Prostate gland (tissue), 2 donors: ENCODE measurements at regions not wholly inside any gene's neighbourhood (a gene's known extent, or its start where the extent isn't known, plus 50 kb on each side); places are given as distances from the start of the nearest gene placed in this dataset.

ENCODE experiments used
- POLR2A ChIP-seq: fragments of 450-650 bp; IDR thresholded peaks from one replicate; pipeline ENCODE4 v1.6.1; 2016; ENCODE audit warnings: antibody characterized with exemption, mild to moderate bottlenecking
- POLR2AphosphoS5 ChIP-seq: sonication (generic); formaldehyde crosslinking; IDR thresholded peaks from one replicate; pipeline ENCODE4 v1.6.1; 2017; ENCODE audit warnings: antibody characterized with exemption
- TF ChIP-seq, protein P1 (sequence below), 4 experiments: fragments of 200-600 bp in 2 of 4; fragments of 450-650 bp in 2 of 4; sonication (generic) in 2 of 4; IDR thresholded peaks; 1 replicate in 3 of 4; 2 replicates in 1 of 4; pipeline ENCODE4 v1.5.1; 2016 to 2019; ENCODE audit warnings: antibody characterized with exemption in 4 of 4, mild to moderate bottlenecking in 2 of 4, moderate library complexity in 2 of 4

DNA sequence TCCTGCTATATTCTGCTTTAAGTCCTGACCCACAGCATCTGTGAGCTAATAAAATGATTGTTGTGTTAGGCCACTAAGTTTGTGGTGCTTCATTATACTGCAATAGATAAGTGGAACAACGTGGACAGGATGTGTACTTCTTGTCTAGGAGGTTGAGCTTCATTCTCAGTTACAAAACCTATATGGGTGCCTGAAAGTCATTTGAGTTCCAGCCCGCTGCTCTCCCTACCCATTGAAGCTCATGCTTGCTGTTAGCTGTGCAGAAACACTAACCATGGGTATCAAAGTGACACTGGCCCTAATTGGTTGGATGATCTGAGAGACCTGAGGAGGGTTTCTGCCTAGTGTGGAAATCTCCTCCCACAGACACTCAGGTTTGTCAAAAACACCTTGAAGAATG, 357.2 kb downstream of the PDCD6IP start:
- TF ChIP-seq, protein P1, sequence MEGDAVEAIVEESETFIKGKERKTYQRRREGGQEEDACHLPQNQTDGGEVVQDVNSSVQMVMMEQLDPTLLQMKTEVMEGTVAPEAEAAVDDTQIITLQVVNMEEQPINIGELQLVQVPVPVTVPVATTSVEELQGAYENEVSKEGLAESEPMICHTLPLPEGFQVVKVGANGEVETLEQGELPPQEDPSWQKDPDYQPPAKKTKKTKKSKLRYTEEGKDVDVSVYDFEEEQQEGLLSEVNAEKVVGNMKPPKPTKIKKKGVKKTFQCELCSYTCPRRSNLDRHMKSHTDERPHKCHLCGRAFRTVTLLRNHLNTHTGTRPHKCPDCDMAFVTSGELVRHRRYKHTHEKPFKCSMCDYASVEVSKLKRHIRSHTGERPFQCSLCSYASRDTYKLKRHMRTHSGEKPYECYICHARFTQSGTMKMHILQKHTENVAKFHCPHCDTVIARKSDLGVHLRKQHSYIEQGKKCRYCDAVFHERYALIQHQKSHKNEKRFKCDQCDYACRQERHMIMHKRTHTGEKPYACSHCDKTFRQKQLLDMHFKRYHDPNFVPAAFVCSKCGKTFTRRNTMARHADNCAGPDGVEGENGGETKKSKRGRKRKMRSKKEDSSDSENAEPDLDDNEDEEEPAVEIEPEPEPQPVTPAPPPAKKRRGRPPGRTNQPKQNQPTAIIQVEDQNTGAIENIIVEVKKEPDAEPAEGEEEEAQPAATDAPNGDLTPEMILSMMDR (IDR thresholded peaks at IDR 0.05) = no peak
- TF ChIP-seq POLR2AphosphoS5 = no peak
- no peak for TF ChIP-seq POLR2A
